DMS 273 (cell line): ENCODE measurements at regions not wholly inside any gene's neighbourhood (a gene's known extent, or its start where the extent isn't known, plus 50 kb on each side); places are given as distances from the start of the nearest gene placed in this dataset.

ENCODE experiments used
- DNase-seq: peaks from one replicate; lab custom pipeline; 2025; ENCODE audit not compliant: unreplicated experiment; lab: John Stamatoyannopoulos, UW

- no peak for DNase-seq
Observed at GRCh38 chr1:87673748-87674147, 345.1 kb downstream of the LMO4 start.

- no peak for DNase-seq
Observed at GRCh38 chr1:87674791-87675190, 346.1 kb downstream of the LMO4 start.

DNA sequence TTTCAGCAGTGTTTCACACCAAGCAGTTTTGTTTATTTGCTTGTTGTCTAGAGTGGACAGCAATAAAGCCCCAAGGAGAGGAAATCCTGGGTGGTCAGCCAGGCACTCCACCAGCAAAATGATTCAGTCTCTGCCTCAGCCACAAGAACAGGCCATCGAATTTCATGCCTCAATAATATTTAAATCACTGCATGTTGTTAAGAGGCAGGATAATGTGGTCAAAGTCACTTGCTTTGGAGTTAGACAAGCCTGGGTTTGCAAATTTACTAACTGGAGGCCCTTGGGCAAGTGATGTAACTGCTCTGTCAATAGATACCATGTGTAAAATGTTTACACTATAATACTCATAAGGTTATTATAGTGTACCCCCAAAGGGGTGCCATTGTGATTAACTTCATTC is 349.6 kb downstream of the LMO4 start:
- no peak for DNase-seq

DNA sequence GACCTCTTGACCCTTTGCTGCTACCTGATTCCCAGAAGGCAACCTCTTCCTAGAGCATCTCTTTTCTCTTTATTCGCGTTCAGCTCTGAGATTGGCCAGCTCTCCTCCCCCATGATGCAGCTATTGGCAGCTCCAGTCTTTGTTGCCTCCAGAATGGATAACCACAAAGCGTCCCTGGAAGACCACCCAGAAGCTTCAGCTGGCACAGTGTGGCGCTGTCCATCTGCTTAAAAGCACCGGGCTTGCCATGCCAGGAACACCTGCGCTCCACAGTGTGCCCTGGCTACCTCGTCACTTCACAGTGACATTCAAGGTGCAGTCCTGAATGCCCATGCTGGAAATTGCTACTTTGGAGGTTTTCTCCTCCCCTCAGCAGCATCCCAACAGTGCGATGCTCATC is 353.9 kb downstream of the LMO4 start:
- DNase-seq, result no peak

GRCh38 chr1:87683196-87683956 is 354.7 kb downstream of the LMO4 start:
- DNase-seq, result no peak

GRCh38 chr1:87684194-87684593 is 355.5 kb downstream of the LMO4 start:
- no peak for DNase-seq

DNA sequence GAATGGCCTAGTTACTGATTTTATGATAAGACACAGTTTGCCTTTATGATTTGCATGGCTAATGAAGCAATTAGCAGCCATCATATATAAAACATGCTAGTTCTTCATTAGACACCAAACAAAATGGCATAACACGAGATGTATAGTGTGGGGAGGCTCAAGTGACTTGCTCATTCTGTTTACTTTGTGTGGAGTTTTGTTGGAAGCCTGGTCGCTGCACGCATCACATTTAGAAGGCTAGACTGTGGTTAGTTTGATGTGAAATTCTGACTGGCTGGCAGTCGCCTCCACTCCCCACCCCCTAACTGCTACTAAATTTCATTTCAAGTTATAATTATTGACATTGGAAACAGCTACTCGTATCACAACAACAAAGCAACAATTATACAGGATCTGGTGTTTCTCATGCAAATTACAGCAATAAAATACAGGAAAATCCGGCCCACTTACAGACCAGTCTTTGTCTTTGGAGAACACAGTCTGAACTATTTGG is 356.1 kb downstream of the LMO4 start:
- DNase-seq, result no peak

- DNase-seq, result no peak
Observed at GRCh38 chr1:87685311-87686135, 356.8 kb downstream of the LMO4 start.

- no peak for DNase-seq
Observed at GRCh38 chr1:87686136-87686495, 357.4 kb downstream of the LMO4 start.

GRCh38 chr1:87686671-87687070 is 358.0 kb downstream of the LMO4 start:
- DNase-seq, result no peak

GRCh38 chr1:87688136-87688535 is 359.5 kb downstream of the LMO4 start:
- DNase-seq, result no peak

- DNase-seq, result no peak
Observed at GRCh38 chr1:87689487-87689886, 360.8 kb downstream of the LMO4 start.

- DNase-seq, result no peak
Observed at GRCh38 chr1:87696483-87696882, 367.8 kb downstream of the LMO4 start.

- no peak for DNase-seq
Observed at GRCh38 chr1:87702455-87702854, 373.8 kb downstream of the LMO4 start.

DNA sequence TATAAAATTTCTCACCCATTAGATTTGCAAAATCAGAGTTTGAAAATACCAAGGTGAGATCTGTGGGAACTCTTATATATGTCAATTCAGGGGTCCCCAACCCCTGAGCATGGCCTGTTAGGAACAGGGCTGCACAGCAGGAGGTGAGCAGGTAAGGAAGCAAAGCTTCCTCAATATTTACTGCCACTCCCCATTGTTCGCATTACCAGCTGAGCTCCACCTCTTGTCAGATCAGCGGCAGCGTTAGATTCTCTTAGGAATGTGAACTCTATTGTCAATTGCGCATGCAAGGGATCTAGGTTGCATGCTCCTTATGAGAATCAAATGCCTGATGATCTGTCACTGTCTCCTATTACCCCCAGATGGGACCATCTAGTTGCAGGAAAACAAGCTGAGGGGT is 376.6 kb downstream of the LMO4 start:
- no peak for DNase-seq

- DNase-seq, result no peak
Observed at GRCh38 chr1:87706203-87706602, 377.5 kb downstream of the LMO4 start.

- DNase-seq, result no peak
Observed at GRCh38 chr1:87706779-87707228, 378.1 kb downstream of the LMO4 start.

DNA sequence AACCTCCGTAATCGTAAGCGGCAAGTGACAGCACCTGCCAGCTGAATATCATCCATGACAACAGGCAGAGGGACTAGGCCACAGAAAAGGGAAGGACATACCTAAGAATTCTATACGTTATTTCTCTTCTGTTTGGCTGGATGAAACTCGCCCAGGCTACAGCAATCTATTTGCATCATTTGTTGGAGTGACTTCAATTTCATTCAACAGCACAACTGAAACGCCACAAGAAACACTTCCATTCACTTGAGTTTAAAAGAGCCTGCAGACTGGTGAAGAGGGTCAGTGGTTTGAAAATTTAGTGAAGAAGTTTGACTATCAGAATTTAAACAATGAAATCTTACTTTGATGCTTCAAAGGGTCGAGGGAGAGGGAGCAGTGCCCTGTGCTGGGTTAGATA is 378.7 kb downstream of the LMO4 start:
- no peak for DNase-seq

- no peak for DNase-seq
Observed at GRCh38 chr1:87712261-87713010, 383.8 kb downstream of the LMO4 start.

DNA sequence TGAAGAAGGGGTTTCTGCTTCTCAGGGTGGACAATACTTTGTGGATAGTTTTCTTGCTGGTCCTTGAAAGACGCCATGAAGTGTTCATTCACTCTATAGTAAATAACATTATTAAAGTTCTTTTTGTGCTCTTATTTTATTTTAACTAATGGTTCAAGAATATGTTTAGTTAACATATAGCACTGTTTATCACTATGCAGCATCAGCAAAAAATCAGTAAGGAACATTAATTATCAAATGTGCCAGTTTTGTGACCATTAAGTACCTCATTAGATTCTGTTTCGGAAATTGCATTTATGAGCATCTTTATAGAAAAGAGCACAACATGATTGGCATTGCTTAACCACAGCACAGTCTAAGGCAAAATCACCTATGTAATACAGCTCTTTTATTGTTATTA is 385.6 kb downstream of the LMO4 start:
- DNase-seq, result no peak

- no peak for DNase-seq
Observed at GRCh38 chr1:87715052-87715451, 386.4 kb downstream of the LMO4 start.

GRCh38 chr1:87715471-87715870 is 386.8 kb downstream of the LMO4 start:
- DNase-seq, result no peak
